ENCODE measurements at regions not wholly inside any gene's neighbourhood (a gene's known extent, or its start where the extent isn't known, plus 50 kb on each side); places are given as distances from the start of the nearest gene placed in this dataset.

GRCh38 chr10:44043646-44044375 is 341.1 kb downstream of the CXCL12 start:
- no peak overlapping the region for H3K27ac ChIP-seq
- no peak for TF ChIP-seq ZFX (IDR thresholded peaks at IDR 0.05)
- TF ChIP-seq CTCF (conservative IDR thresholded peaks at IDR 0.05): no peak

GRCh38 chr10:44042926-44043602 is 341.8 kb downstream of the CXCL12 start:
- TF ChIP-seq ZFX (IDR thresholded peaks at IDR 0.05) (no peak), CTCF (conservative IDR thresholded peaks at IDR 0.05) (no peak)
- H3K27ac ChIP-seq: no peak overlapping the region

GRCh38 chr10:44042075-44042770 is 342.7 kb downstream of the CXCL12 start:
- H3K27ac ChIP-seq: no peak overlapping the region
- TF ChIP-seq ZFX (IDR thresholded peaks at IDR 0.05) (no peak), CTCF (conservative IDR thresholded peaks at IDR 0.05) (no peak)

- H3K27ac ChIP-seq: no peak overlapping the region
- TF ChIP-seq CTCF (conservative IDR thresholded peaks at IDR 0.05): no peak
- no peak for TF ChIP-seq ZFX (IDR thresholded peaks at IDR 0.05)
Observed at GRCh38 chr10:44039599-44039998, 345.3 kb downstream of the CXCL12 start.

- no peak overlapping the region for H3K27ac ChIP-seq
- TF ChIP-seq CTCF (conservative IDR thresholded peaks at IDR 0.05): no peak
Observed at GRCh38 chr10:44036425-44036824, 348.5 kb downstream of the CXCL12 start.

- H3K27ac ChIP-seq: no peak overlapping the region
- TF ChIP-seq CTCF (conservative IDR thresholded peaks at IDR 0.05) (no peak), ZFX (IDR thresholded peaks at IDR 0.05) (no peak)
Observed at GRCh38 chr10:44035474-44036197, 349.3 kb downstream of the CXCL12 start.
